NT2/D1 (cell line): ENCODE measurements at regions not wholly inside any gene's neighbourhood (a gene's known extent, or its start where the extent isn't known, plus 50 kb on each side); places are given as distances from the start of the nearest gene placed in this dataset.

Experiments used
- YY1 ChIP-seq: IDR thresholded peaks from 2 replicates; pipeline ENCODE4 v1.6.1; 2011; ENCODE audit not compliant: insufficient read length, insufficient read depth
- ZNF274 ChIP-seq: IDR thresholded peaks from 2 replicates; pipeline ENCODE4 v1.6.1; 2011; ENCODE audit warnings: mild to moderate bottlenecking, low read depth, low read length

- TF ChIP-seq ZNF274 (no peak), YY1 (no peak)
Measured at GRCh38 chr2:34475156-34475555, 876.1 kb upstream of the FAM98A start.
